ENCODE measurements at regions not wholly inside any gene's neighbourhood (a gene's known extent, or its start where the extent isn't known, plus 50 kb on each side); places are given as distances from the start of the nearest gene placed in this dataset.
A peak's percentile ranks its signal among the peaks of the same experiment; 100 is the strongest.
"Not testable (repeated sequence)": the region's sequence is repeated elsewhere in the genome, so short reads cannot be mapped to it uniquely, and the experiment has no call there.

- DNase-seq: no peak
Measured at GRCh38 chr3:13148126-13148525, 74.9 kb upstream of the IQSEC1 start.

GRCh38 chr3:13147344-13147743 lies 74.1 kb upstream of the IQSEC1 start:
- no peak for DNase-seq

GRCh38 chr3:13146643-13147143 lies 73.5 kb upstream of the IQSEC1 start:
- DNase-seq: no peak

GRCh38 chr3:13145826-13146642 lies 72.8 kb upstream of the IQSEC1 start:
- no peak for DNase-seq

- no peak for DNase-seq
Measured at GRCh38 chr3:13145131-13145825, 72.0 kb upstream of the IQSEC1 start.

- DNase-seq: no peak
Measured at GRCh38 chr3:13144163-13145023, 71.2 kb upstream of the IQSEC1 start.

- DNase-seq: no peak
Measured at GRCh38 chr3:13143381-13144004, 70.3 kb upstream of the IQSEC1 start.

- no peak for DNase-seq
Measured at GRCh38 chr3:13142552-13143380, 69.5 kb upstream of the IQSEC1 start.

- peak; percentile 14 for DNase-seq
Measured at GRCh38 chr3:13141991-13142412, 68.8 kb upstream of the IQSEC1 start.

GRCh38 chr3:13141183-13141582 lies 68.0 kb upstream of the IQSEC1 start:
- no peak for DNase-seq

- no peak for DNase-seq
Measured at GRCh38 chr3:13140596-13140995, 67.4 kb upstream of the IQSEC1 start.

GRCh38 chr3:13139471-13140065 lies 66.3 kb upstream of the IQSEC1 start:
- no peak for DNase-seq

GRCh38 chr3:13138833-13139145 lies 65.6 kb upstream of the IQSEC1 start:
- no peak for DNase-seq

GRCh38 chr3:13137941-13138832 lies 65.0 kb upstream of the IQSEC1 start:
- no peak for DNase-seq

- not testable (repeated sequence) for DNase-seq
Measured at GRCh38 chr3:13136848-13137247, 63.6 kb upstream of the IQSEC1 start.

- no peak for DNase-seq
Measured at GRCh38 chr3:13136426-13136825, 63.2 kb upstream of the IQSEC1 start.

- DNase-seq: no peak
Measured at GRCh38 chr3:13135811-13136321, 62.6 kb upstream of the IQSEC1 start.

GRCh38 chr3:13135251-13135810 lies 62.1 kb upstream of the IQSEC1 start:
- no peak for DNase-seq

- no peak for DNase-seq
Measured at GRCh38 chr3:13134879-13135206, 61.6 kb upstream of the IQSEC1 start.
